HepG2 (cell line): ENCODE measurements at regions not wholly inside any gene's neighbourhood (a gene's known extent, or its start where the extent isn't known, plus 50 kb on each side); places are given as distances from the start of the nearest gene placed in this dataset.

Source experiments
- ATAC-seq: fragments of 200-7000 bp; cut with Tn5 transposase; 3 replicates; pipeline ENCODE4 v1.9.1; 2020; ENCODE audit warnings: mild to moderate bottlenecking, moderate library complexity
- BruUV-seq: library from RNA; stranded (reverse); fragments of 400-500 nt; replicated peaks from 2 replicates; lab custom pipeline; 2021; lab: Mats Ljungman, UMichigan
- CTCF ChIA-PET: fragments of 300-600 bp; formaldehyde crosslinking; extraction: SDS; loops from one replicate; lab custom pipeline; 2021; ENCODE audit warnings: low total read pairs, inconsistent platforms, low intra/inter-chr PET ratio; lab: Yijun Ruan, JAX
- POLR2A ChIA-PET: fragments of 350-600 bp; sonication (Branson Sonifier 250); formaldehyde crosslinking; loops from one replicate; lab custom pipeline; 2020; ENCODE audit warnings: antibody characterized with exemption, inconsistent platforms; lab: Yijun Ruan, JAX
- DNase-seq: peaks from one replicate; pipeline ENCODE4 v3.0.0-alpha.2; 2015; ENCODE audit warnings: low spot score
- FAIRE-seq: peaks from 3 replicates; lab custom pipeline; 2011; peaks lifted over from hg19 to GRCh38; lab: Jason Lieb, UNC
- H2AFZ ChIP-seq: one replicate; pipeline ENCODE4 v1.6.1; 2011; ENCODE audit warnings: low read length, inconsistent platforms
- H3K27ac ChIP-seq: fragments of 300-600 bp; 3 replicates; pipeline ENCODE4 v1.8.0; 2011; ENCODE audit warnings: mixed run types, mild to moderate bottlenecking, mixed read lengths, low read length, inconsistent platforms; ENCODE audit not compliant: insufficient read depth; ENCODE audit errors: extremely low read length
- H3K27me3 ChIP-seq, 2 experiments: fragments of 200-600 bp in 1 of 2; 2 replicates in 1 of 2; 3 replicates in 1 of 2; pipeline versions ENCODE4 v1.6.0 to v1.8.0; 2011; ENCODE audit warnings: low read length in 2 of 2, mild to moderate bottlenecking in 2 of 2, moderate library complexity in 2 of 2, inconsistent platforms in 1 of 2; ENCODE audit not compliant: insufficient read depth in 2 of 2, control insufficient read depth in 1 of 2
- H3K36me3 ChIP-seq, 2 experiments: fragments of 200-600 bp in 1 of 2; replicated peaks in 1 of 2; 2 replicates in 1 of 2; 3 replicates in 1 of 2; pipeline versions ENCODE4 v1.5.1 to v1.8.0; 2011; ENCODE audit warnings: low read length in 2 of 2, inconsistent platforms in 1 of 2; ENCODE audit not compliant: insufficient read depth in 2 of 2, control insufficient read depth in 1 of 2
- H3K4me1 ChIP-seq: 2 replicates; pipeline ENCODE4 v1.5.1; 2012; ENCODE audit warnings: low read length, inconsistent platforms; ENCODE audit not compliant: insufficient read depth
- H3K4me2 ChIP-seq: 2 replicates; pipeline ENCODE4 v1.6.0; 2011; ENCODE audit warnings: low read depth, low read length, inconsistent platforms
- H3K4me3 ChIP-seq, 3 experiments: fragments of 200-600 bp in 1 of 3; sonication (generic), shearing (Covaris generic) in 1 of 3; replicated peaks in 1 of 3; 2 replicates each; pipeline ENCODE4 v1.5.1; 2011 to 2016; ENCODE audit warnings: low read length in 3 of 3, inconsistent platforms in 2 of 3, low read depth in 2 of 3, mild to moderate bottlenecking in 2 of 3, control low read depth in 1 of 3, mixed read lengths in 1 of 3; ENCODE audit not compliant: insufficient read depth in 1 of 3
- H3K79me2 ChIP-seq: one replicate; pipeline ENCODE4 v1.6.1; 2011; ENCODE audit warnings: low read length, inconsistent platforms; ENCODE audit not compliant: insufficient read depth
- H3K9ac ChIP-seq: 2 replicates; pipeline ENCODE4 v1.6.0; 2011; ENCODE audit warnings: mild to moderate bottlenecking, low read depth, low read length, inconsistent platforms; ENCODE audit not compliant: insufficient read depth
- H3K9me3 ChIP-seq: 2 replicates; pipeline ENCODE4 v1.5.1; 2012; ENCODE audit warnings: mild to moderate bottlenecking, low read length
- H4K20me1 ChIP-seq: 2 replicates; pipeline ENCODE4 v1.6.0; 2011; ENCODE audit warnings: inconsistent platforms, mild to moderate bottlenecking, low read length, moderate library complexity; ENCODE audit not compliant: insufficient read depth
- CERS6 ChIP-seq: sonication (generic); formaldehyde crosslinking; IDR thresholded peaks from 2 replicates; pipeline ENCODE4 v1.5.0; 2020; ENCODE audit warnings: missing genetic modification reagents
- CREB1 ChIP-seq, 2 experiments: fragments of 450-650 bp in 1 of 2; IDR thresholded peaks; 2 replicates each; pipeline ENCODE4 v1.6.1; 2016 to 2017; ENCODE audit warnings: control low read depth in 1 of 2, mild to moderate bottlenecking in 1 of 2, missing compliant biosample characterization in 1 of 2, missing genetic modification characterization in 1 of 2
- ELF4 ChIP-seq: sonication (generic); formaldehyde crosslinking; IDR thresholded peaks from 2 replicates; pipeline ENCODE4 v1.5.0; 2020; ENCODE audit warnings: missing genetic modification reagents, mild to moderate bottlenecking, moderate library complexity, borderline replicate concordance
- FOXK2 ChIP-seq: fragments of 450-650 bp; IDR thresholded peaks from 2 replicates; pipeline ENCODE4 v1.6.1; 2016
- KLF12 ChIP-seq: sonication (generic); formaldehyde crosslinking; IDR thresholded peaks from 2 replicates; pipeline ENCODE4 v1.4.0; 2020; ENCODE audit warnings: missing genetic modification reagents, borderline replicate concordance
- KLF13 ChIP-seq: sonication (generic); formaldehyde crosslinking; IDR thresholded peaks from 2 replicates; pipeline ENCODE4 v1.4.0; 2020; ENCODE audit warnings: mild to moderate bottlenecking, missing genetic modification reagents
- ZNF790 ChIP-seq: sonication (generic); formaldehyde crosslinking; IDR thresholded peaks from 2 replicates; pipeline ENCODE4 v1.8.0; 2022; ENCODE audit warnings: missing genetic modification reagents, mild to moderate bottlenecking, borderline replicate concordance
- in situ Hi-C: cut with HindIII; loops from 2 replicates; pipeline ENCODE4 v1.10.0; 2017; ENCODE audit warnings: low pct_unique_long_range_greater_than_20kb; ENCODE audit not compliant: extremely low pct_ligation_motif_present
- intact Hi-C: fragments of 100-400 bp; cut with micrococcal nuclease; formaldehyde crosslinking; loops from one replicate; pipeline ENCODE4 v1.10.0; 2022; ENCODE audit not compliant: unreplicated experiment
- TF ChIP-seq, protein P1 (sequence below), 2 experiments: sonication (generic) in 1 of 2; formaldehyde crosslinking in 1 of 2; IDR thresholded peaks; 2 replicates each; pipeline versions ENCODE4 v1.4.0 to v1.6.1; 2016 to 2020; ENCODE audit warnings: borderline replicate concordance in 1 of 2, low read depth in 1 of 2, mild to moderate bottlenecking in 1 of 2, missing genetic modification reagents in 1 of 2
- TF ChIP-seq, protein P2 (sequence below): sonication (generic); formaldehyde crosslinking; IDR thresholded peaks from 2 replicates; pipeline ENCODE4 v1.9.0; 2022; ENCODE audit warnings: missing genetic modification reagents, mild to moderate bottlenecking, borderline replicate concordance

GRCh38 chr4:37503261-37503660, 182.9 kb downstream of the RELL1 start:
- Histone ChIP-seq H3K27ac (no peak overlapping the region), H3K9ac (no peak overlapping the region), H4K20me1 (no peaks in the 10 kb centered on the region), H3K9me3 (no peaks in the 10 kb centered on the region), H3K36me3 (no peaks in the 10 kb centered on the region), H3K4me2 (no peak overlapping the region), H3K4me3 (no peak overlapping the region), H3K79me2 (no peaks in the 10 kb centered on the region)
- FAIRE-seq (no peak), DNase-seq (no peak), ATAC-seq (no peak)
- BruUV-seq = no TSS peak
- in situ Hi-C loops = no loop called here
- POLR2A ChIA-PET = no interaction called here
- no peak for TF ChIP-seq ZNF790 (CRISPR knock-in tag)
- TF ChIP-seq CREB1 (IDR thresholded peaks at IDR 0.05) = no peak
- no peak for TF ChIP-seq CREB1 (CRISPR knock-in tag; IDR thresholded peaks at IDR 0.05)
- TF ChIP-seq KLF12 (CRISPR knock-in tag) = no peak
- no peak for TF ChIP-seq ELF4 (CRISPR knock-in tag)
- TF ChIP-seq, protein P1, sequence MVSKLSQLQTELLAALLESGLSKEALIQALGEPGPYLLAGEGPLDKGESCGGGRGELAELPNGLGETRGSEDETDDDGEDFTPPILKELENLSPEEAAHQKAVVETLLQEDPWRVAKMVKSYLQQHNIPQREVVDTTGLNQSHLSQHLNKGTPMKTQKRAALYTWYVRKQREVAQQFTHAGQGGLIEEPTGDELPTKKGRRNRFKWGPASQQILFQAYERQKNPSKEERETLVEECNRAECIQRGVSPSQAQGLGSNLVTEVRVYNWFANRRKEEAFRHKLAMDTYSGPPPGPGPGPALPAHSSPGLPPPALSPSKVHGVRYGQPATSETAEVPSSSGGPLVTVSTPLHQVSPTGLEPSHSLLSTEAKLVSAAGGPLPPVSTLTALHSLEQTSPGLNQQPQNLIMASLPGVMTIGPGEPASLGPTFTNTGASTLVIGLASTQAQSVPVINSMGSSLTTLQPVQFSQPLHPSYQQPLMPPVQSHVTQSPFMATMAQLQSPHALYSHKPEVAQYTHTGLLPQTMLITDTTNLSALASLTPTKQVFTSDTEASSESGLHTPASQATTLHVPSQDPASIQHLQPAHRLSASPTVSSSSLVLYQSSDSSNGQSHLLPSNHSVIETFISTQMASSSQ (IDR thresholded peaks at IDR 0.05; ENCODE audit: low read depth) = no peak
- TF ChIP-seq, protein P1 (CRISPR knock-in tag; IDR thresholded peaks at IDR 0.05; ENCODE audit: borderline replicate concordance) = no peak
- TF ChIP-seq, protein P2, sequence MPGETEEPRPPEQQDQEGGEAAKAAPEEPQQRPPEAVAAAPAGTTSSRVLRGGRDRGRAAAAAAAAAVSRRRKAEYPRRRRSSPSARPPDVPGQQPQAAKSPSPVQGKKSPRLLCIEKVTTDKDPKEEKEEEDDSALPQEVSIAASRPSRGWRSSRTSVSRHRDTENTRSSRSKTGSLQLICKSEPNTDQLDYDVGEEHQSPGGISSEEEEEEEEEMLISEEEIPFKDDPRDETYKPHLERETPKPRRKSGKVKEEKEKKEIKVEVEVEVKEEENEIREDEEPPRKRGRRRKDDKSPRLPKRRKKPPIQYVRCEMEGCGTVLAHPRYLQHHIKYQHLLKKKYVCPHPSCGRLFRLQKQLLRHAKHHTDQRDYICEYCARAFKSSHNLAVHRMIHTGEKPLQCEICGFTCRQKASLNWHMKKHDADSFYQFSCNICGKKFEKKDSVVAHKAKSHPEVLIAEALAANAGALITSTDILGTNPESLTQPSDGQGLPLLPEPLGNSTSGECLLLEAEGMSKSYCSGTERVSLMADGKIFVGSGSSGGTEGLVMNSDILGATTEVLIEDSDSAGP = no peak
- TF ChIP-seq CERS6 (CRISPR knock-in tag) = no peak
- TF ChIP-seq KLF13 (CRISPR knock-in tag) = no peak
- no peak for TF ChIP-seq FOXK2
- TF ChIP-seq, all 625 proteins: peak for 0
- no peaks in the 10 kb centered on the region for H3K27me3 ChIP-seq
- intact Hi-C loops = no loop called here
- no peaks in the 10 kb centered on the region for H3K4me1 ChIP-seq
- CTCF ChIA-PET = no interaction called here
- no peak overlapping the region for H2AFZ ChIP-seq
